Fibroblast of lung (primary cell): ENCODE measurements at regions not wholly inside any gene's neighbourhood (a gene's known extent, or its start where the extent isn't known, plus 50 kb on each side); places are given as distances from the start of the nearest gene placed in this dataset.

Source experiments
- DNase-seq, 2 donors: peaks; one replicate each; pipeline versions ENCODE4 v3.0.0 to v3.0.0-alpha.2; 2010; ENCODE audit warnings: low read depth in 2 of 2
- H2AFZ ChIP-seq: 2 replicates; pipeline ENCODE4 v1.5.1; 2012; ENCODE audit warnings: low read length, control low read depth, inconsistent platforms
- H3K27ac ChIP-seq: 2 replicates; pipeline ENCODE4 v1.5.1; 2011; ENCODE audit warnings: low read length, control low read depth; ENCODE audit not compliant: insufficient read depth
- H3K27me3 ChIP-seq: 2 replicates; pipeline ENCODE4 v1.5.1; 2011; ENCODE audit warnings: mild to moderate bottlenecking, low read length; ENCODE audit not compliant: control insufficient read depth, insufficient read depth
- H3K36me3 ChIP-seq: 2 replicates; pipeline ENCODE4 v1.5.1; 2011; ENCODE audit warnings: low read length; ENCODE audit not compliant: control insufficient read depth, insufficient read depth
- H3K4me1 ChIP-seq: 2 replicates; pipeline ENCODE4 v1.5.1; 2011; ENCODE audit warnings: low read length; ENCODE audit not compliant: control insufficient read depth, insufficient read depth; ENCODE audit errors: extremely low read depth
- H3K4me2 ChIP-seq: 2 replicates; pipeline ENCODE4 v1.5.1; 2011; ENCODE audit warnings: low read length, control low read depth; ENCODE audit not compliant: insufficient read depth; ENCODE audit errors: extremely low read depth
- H3K4me3 ChIP-seq, 4 experiments: fragments of 200-600 bp in 1 of 4; sonication (generic) in 1 of 4; replicated peaks in 1 of 4; 2 replicates each; pipeline ENCODE4 v1.5.1; 2011 to 2016; ENCODE audit warnings: low read length in 4 of 4, low read depth in 3 of 4, mild to moderate bottlenecking in 3 of 4, control low read depth in 2 of 4, inconsistent platforms in 1 of 4, mixed read lengths in 1 of 4; ENCODE audit not compliant: insufficient read depth in 1 of 4; ENCODE audit errors: control extremely low read depth in 1 of 4
- H3K79me2 ChIP-seq: 2 replicates; pipeline ENCODE4 v1.5.1; 2012; ENCODE audit warnings: mild to moderate bottlenecking, low read length, inconsistent platforms; ENCODE audit not compliant: control insufficient read depth, insufficient read depth
- H3K9ac ChIP-seq: 2 replicates; pipeline ENCODE4 v1.5.1; 2011; ENCODE audit warnings: mild to moderate bottlenecking, low read length, control low read depth; ENCODE audit not compliant: insufficient read depth
- H3K9me3 ChIP-seq: 2 replicates; pipeline ENCODE4 v1.5.1; 2012; ENCODE audit warnings: low read depth, low read length; ENCODE audit not compliant: control insufficient read depth, insufficient read depth
- H4K20me1 ChIP-seq: 2 replicates; pipeline ENCODE4 v1.5.1; 2011; ENCODE audit warnings: low read length; ENCODE audit not compliant: control insufficient read depth, insufficient read depth; ENCODE audit errors: extremely low read depth
- EZH2 ChIP-seq: IDR thresholded peaks from 2 replicates; pipeline ENCODE4 v1.5.1; 2012; ENCODE audit warnings: low read length, control low read depth, mild to moderate bottlenecking; ENCODE audit errors: missing control alignments
- TF ChIP-seq, protein P1 (sequence below), 2 donors: IDR thresholded peaks in 1 of 2; conservative IDR thresholded peaks in 1 of 2; 1 replicate in 1 of 2; 2 replicates in 1 of 2; pipeline ENCODE4 v1.5.1; 2011 to 2012; ENCODE audit warnings: low read length in 2 of 2, control low read depth in 1 of 2, inconsistent platforms in 1 of 2, low read depth in 1 of 2, mild to moderate bottlenecking in 1 of 2

DNA sequence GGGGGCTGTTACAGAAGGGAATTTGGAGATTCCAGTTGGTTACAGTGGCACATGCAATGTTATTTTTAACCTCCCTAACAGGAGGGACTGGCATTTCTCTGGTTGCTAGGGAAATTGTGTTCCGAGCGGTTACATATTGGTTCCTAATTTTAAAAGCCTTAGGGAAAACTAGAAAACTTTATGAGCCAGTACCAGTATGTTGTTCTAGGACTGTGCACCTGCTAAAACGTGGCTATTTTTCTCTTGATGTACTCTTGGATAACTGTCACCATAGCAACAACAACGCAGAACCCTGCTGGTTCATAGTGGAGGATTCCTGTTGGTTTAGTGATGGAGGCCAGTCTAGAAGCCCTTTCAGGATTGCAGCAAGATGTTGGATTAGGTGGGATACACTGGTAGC lies 68.9 kb upstream of the PGBD5 start:
- H3K4me2 ChIP-seq, result no peak overlapping the region

DNA sequence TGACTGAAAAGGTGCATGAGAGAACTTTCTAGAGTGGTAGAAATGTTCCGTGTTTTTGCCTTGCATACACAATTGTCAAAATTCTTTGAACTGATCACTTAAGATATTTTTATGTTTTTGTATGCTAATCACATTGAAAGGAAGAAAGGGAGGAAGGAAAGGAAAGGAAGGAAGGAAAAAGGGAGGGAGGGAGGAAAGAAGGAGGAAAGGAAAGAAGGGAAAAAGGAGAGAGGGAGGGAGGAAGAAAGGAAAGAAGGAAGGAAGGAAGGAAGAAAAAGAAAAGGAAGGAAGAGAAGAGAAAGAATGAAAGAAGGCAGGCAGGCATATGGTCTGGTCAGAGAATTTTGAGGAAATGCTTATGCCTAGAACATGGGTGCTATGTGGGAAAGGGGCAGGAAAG lies 68.4 kb upstream of the PGBD5 start:
- Histone ChIP-seq H2AFZ (no peak overlapping the region), H3K27me3 (no peaks in the 10 kb centered on the region), H3K9me3 (no peaks in the 10 kb centered on the region), H3K79me2 (no peaks in the 10 kb centered on the region), H3K36me3 (no peaks in the 10 kb centered on the region), H3K4me3 (no peak overlapping the region), H4K20me1 (no peaks in the 10 kb centered on the region), H3K4me2 (no peak overlapping the region), H3K9ac (no peak overlapping the region), H3K27ac (no peak overlapping the region), H3K4me1 (no peaks in the 10 kb centered on the region)
- TF ChIP-seq, protein P1, sequence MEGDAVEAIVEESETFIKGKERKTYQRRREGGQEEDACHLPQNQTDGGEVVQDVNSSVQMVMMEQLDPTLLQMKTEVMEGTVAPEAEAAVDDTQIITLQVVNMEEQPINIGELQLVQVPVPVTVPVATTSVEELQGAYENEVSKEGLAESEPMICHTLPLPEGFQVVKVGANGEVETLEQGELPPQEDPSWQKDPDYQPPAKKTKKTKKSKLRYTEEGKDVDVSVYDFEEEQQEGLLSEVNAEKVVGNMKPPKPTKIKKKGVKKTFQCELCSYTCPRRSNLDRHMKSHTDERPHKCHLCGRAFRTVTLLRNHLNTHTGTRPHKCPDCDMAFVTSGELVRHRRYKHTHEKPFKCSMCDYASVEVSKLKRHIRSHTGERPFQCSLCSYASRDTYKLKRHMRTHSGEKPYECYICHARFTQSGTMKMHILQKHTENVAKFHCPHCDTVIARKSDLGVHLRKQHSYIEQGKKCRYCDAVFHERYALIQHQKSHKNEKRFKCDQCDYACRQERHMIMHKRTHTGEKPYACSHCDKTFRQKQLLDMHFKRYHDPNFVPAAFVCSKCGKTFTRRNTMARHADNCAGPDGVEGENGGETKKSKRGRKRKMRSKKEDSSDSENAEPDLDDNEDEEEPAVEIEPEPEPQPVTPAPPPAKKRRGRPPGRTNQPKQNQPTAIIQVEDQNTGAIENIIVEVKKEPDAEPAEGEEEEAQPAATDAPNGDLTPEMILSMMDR (conservative IDR thresholded peaks at IDR 0.05 in 1 of 2, IDR thresholded peaks at IDR 0.05 in 1 of 2; ENCODE audit: low read depth in 1 of 2, low read length in 2 of 2), result no peak
- no peak for TF ChIP-seq EZH2
- DNase-seq, result no peak

More for the DNA sequence above, 68.9 kb upstream of the PGBD5 start:
- H3K9me3 ChIP-seq, result no peaks in the 10 kb centered on the region
- DNase-seq, result no peak
- H4K20me1 ChIP-seq, result no peaks in the 10 kb centered on the region
- H3K79me2 ChIP-seq, result no peaks in the 10 kb centered on the region
- no peaks in the 10 kb centered on the region for H3K27me3 ChIP-seq
- no peaks in the 10 kb centered on the region for H3K36me3 ChIP-seq
- H3K4me3 ChIP-seq, result no peak overlapping the region
- TF ChIP-seq, protein P1 (conservative IDR thresholded peaks at IDR 0.05 in 1 of 2, IDR thresholded peaks at IDR 0.05 in 1 of 2; ENCODE audit: low read depth in 1 of 2, low read length in 2 of 2), result no peak
- no peak for TF ChIP-seq EZH2
- no peaks in the 10 kb centered on the region for H3K4me1 ChIP-seq
- no peak overlapping the region for H2AFZ ChIP-seq
- no peak overlapping the region for H3K9ac ChIP-seq
- no peak overlapping the region for H3K27ac ChIP-seq

DNA sequence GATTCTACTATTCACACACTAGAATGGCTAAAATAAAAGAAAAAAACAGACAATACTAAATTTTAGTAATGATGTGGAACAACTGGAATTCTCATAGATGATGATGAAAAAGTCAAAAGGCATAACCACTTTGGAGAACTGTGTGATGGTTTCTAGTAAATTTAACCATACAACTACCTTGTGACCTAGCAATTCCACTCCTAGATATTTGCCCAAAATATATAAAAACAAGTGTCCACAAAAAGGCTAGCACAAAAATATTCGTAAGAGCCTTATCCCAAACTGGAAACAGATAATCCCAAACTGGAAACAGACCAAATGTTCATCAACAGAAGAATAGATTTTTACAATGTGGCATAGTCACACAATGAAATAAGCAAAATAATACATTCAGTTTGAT lies 67.9 kb upstream of the PGBD5 start:
- Histone ChIP-seq H3K27ac (no peak overlapping the region), H4K20me1 (no peaks in the 10 kb centered on the region), H2AFZ (no peak overlapping the region), H3K9ac (no peak overlapping the region), H3K9me3 (no peaks in the 10 kb centered on the region), H3K4me1 (no peaks in the 10 kb centered on the region), H3K4me2 (no peak overlapping the region), H3K36me3 (no peaks in the 10 kb centered on the region), H3K79me2 (no peaks in the 10 kb centered on the region), H3K4me3 (no peak overlapping the region), H3K27me3 (no peaks in the 10 kb centered on the region)
- no peak for TF ChIP-seq EZH2
- TF ChIP-seq, protein P1 (conservative IDR thresholded peaks at IDR 0.05 in 1 of 2, IDR thresholded peaks at IDR 0.05 in 1 of 2; ENCODE audit: low read depth in 1 of 2, low read length in 2 of 2), result no peak
- no peak for DNase-seq
